ENCODE measurements at regions not wholly inside any gene's neighbourhood (a gene's known extent, or its start where the extent isn't known, plus 50 kb on each side); places are given as distances from the start of the nearest gene placed in this dataset.

- TF ChIP-seq, protein P1, sequence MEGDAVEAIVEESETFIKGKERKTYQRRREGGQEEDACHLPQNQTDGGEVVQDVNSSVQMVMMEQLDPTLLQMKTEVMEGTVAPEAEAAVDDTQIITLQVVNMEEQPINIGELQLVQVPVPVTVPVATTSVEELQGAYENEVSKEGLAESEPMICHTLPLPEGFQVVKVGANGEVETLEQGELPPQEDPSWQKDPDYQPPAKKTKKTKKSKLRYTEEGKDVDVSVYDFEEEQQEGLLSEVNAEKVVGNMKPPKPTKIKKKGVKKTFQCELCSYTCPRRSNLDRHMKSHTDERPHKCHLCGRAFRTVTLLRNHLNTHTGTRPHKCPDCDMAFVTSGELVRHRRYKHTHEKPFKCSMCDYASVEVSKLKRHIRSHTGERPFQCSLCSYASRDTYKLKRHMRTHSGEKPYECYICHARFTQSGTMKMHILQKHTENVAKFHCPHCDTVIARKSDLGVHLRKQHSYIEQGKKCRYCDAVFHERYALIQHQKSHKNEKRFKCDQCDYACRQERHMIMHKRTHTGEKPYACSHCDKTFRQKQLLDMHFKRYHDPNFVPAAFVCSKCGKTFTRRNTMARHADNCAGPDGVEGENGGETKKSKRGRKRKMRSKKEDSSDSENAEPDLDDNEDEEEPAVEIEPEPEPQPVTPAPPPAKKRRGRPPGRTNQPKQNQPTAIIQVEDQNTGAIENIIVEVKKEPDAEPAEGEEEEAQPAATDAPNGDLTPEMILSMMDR (IDR thresholded peaks at IDR 0.05), result no peak
- TF ChIP-seq POLR2A (IDR thresholded peaks at IDR 0.05), result no peak
Observed at GRCh38 chr4:143076723-143077122, 108.0 kb upstream of the USP38 start.
